ENCODE measurements at regions not wholly inside any gene's neighbourhood (a gene's known extent, or its start where the extent isn't known, plus 50 kb on each side); places are given as distances from the start of the nearest gene placed in this dataset.
"Not testable (repeated sequence)": the region's sequence is repeated elsewhere in the genome, so short reads cannot be mapped to it uniquely, and the experiment has no call there.

GRCh38 chr1:70499695-70500094, 88.6 kb downstream of the CTH start:
- Histone ChIP-seq H3K4me3 (no peak overlapping the region), H3K27ac (no peak overlapping the region), H3K9me3 (no peaks in the 10 kb centered on the region), H3K36me3 (no peaks in the 10 kb centered on the region), H3K4me1 (peaks cover 0 to 7% (median 6%) of the 10 kb centered on the region in 4 donors), H3K27me3 (no peaks in the 10 kb centered on the region)
- intact Hi-C loops (cut with DNase I): no loop called here
- WGBS, 2 donors: 38 to 52% methylated on average over 1 of the region's 1 CpG
- DNase-seq: no peak
- TF ChIP-seq POLR2A (IDR thresholded peaks at IDR 0.05) (no peak), POLR2AphosphoS5 (IDR thresholded peaks at IDR 0.05) (no peak), CTCF (IDR thresholded peaks at IDR 0.05) (no peak), EP300 (IDR thresholded peaks at IDR 0.05) (no peak)

GRCh38 chr1:70503358-70503757, 92.3 kb downstream of the CTH start:
- Histone ChIP-seq H3K27ac (no peak overlapping the region), H3K4me1 (peaks cover 0 to 11% (median 5%) of the 10 kb centered on the region in 4 donors), H3K4me3 (no peak overlapping the region), H3K9me3 (no peaks in the 10 kb centered on the region), H3K36me3 (no peaks in the 10 kb centered on the region), H3K27me3 (no peaks in the 10 kb centered on the region)
- TF ChIP-seq POLR2A (IDR thresholded peaks at IDR 0.05) (no peak), POLR2AphosphoS5 (IDR thresholded peaks at IDR 0.05) (no peak), EP300 (IDR thresholded peaks at IDR 0.05) (no peak), CTCF (IDR thresholded peaks at IDR 0.05) (no peak)
- DNase-seq: no peak
- intact Hi-C loops (cut with DNase I): no loop called here
- 95 to 100% methylated on average over 1 of the region's 1 CpG for WGBS, 2 donors

GRCh38 chr1:70504176-70504820, 93.2 kb downstream of the CTH start:
- peaks cover 0 to 11% (median 5%) of the 10 kb centered on the region in 4 donors for H3K4me1 ChIP-seq
- H3K27ac ChIP-seq: peak overlapping the region in 2 of 4 donors; percentile 19 to 51
- no peak for DNase-seq
- no peaks in the 10 kb centered on the region for H3K27me3 ChIP-seq
- TF ChIP-seq POLR2A (IDR thresholded peaks at IDR 0.05) (no peak), EP300 (IDR thresholded peaks at IDR 0.05) (no peak), POLR2AphosphoS5 (IDR thresholded peaks at IDR 0.05) (no peak), CTCF (IDR thresholded peaks at IDR 0.05) (no peak)
- 61 to 80% methylated on average over 7 of the region's 7 CpGs for WGBS, 2 donors
- H3K36me3 ChIP-seq: no peaks in the 10 kb centered on the region
- H3K9me3 ChIP-seq: no peaks in the 10 kb centered on the region
- no peak overlapping the region for H3K4me3 ChIP-seq
- intact Hi-C loops (cut with DNase I): no loop called here

GRCh38 chr1:70504821-70505193, 93.7 kb downstream of the CTH start:
- 44 to 63% methylated on average over 2 of the region's 2 CpGs for WGBS, 2 donors

GRCh38 chr1:70507991-70508390, 96.9 kb downstream of the CTH start:
- intact Hi-C loops (cut with DNase I); H3K9me3 ChIP-seq; H3K36me3 ChIP-seq; DNase-seq; H3K4me3 ChIP-seq; H3K27me3 ChIP-seq; H3K27ac ChIP-seq: not testable (repeated sequence)
- H3K4me1 ChIP-seq: peaks cover 0 to 11% (median 5%) of the 10 kb centered on the region in 4 donors
- 81 to 85% methylated on average over 3 of the region's 3 CpGs for WGBS, 2 donors

More at GRCh38 chr1:70504821-70505193, 93.7 kb downstream of the CTH start:
- no peaks in the 10 kb centered on the region for H3K36me3 ChIP-seq
- intact Hi-C loops (cut with DNase I): no loop called here
- H3K27me3 ChIP-seq: no peaks in the 10 kb centered on the region
- no peak for TF ChIP-seq EP300 (IDR thresholded peaks at IDR 0.05)
- TF ChIP-seq POLR2AphosphoS5 (IDR thresholded peaks at IDR 0.05): peak; percentile 5 to 71 (median 60)
- TF ChIP-seq CTCF (IDR thresholded peaks at IDR 0.05): no peak
- H3K4me1 ChIP-seq: peaks cover 0 to 11% (median 5%) of the 10 kb centered on the region in 4 donors
- no peaks in the 10 kb centered on the region for H3K9me3 ChIP-seq
- H3K27ac ChIP-seq: peak overlapping the region in 2 of 4 donors; percentile 19 to 51
- DNase-seq: peak; percentile 86
- no peak overlapping the region for H3K4me3 ChIP-seq

Data from sigmoid colon (tissue), 6 donors.